ENCODE measurements at regions not wholly inside any gene's neighbourhood (a gene's known extent, or its start where the extent isn't known, plus 50 kb on each side); places are given as distances from the start of the nearest gene placed in this dataset.

GRCh38 chr5:101143526-101143925 lies 240.4 kb upstream of the ST8SIA4 start:
- H3K4me1 Mint-ChIP-seq (ENCODE audit: low read depth, unreplicated experiment): no peaks in the 10 kb centered on the region
- no peak for TF ChIP-seq CTCF (IDR thresholded peaks at IDR 0.05; ENCODE audit: partially characterized antibody, unreplicated experiment)
- no peak for DNase-seq

GRCh38 chr5:101142102-101142501 lies 239.0 kb upstream of the ST8SIA4 start:
- no peak for DNase-seq
- Mint-ChIP-seq H3K4me3 (ENCODE audit: unreplicated experiment) (no peak overlapping the region), H3K9me3 (ENCODE audit: unreplicated experiment) (no peaks in the 10 kb centered on the region), H3K36me3 (ENCODE audit: unreplicated experiment) (no peaks in the 10 kb centered on the region), H3K27ac (ENCODE audit: unreplicated experiment) (no peak overlapping the region), H3K27me3 (ENCODE audit: unreplicated experiment) (no peaks in the 10 kb centered on the region), H3K4me1 (ENCODE audit: low read depth, unreplicated experiment) (no peaks in the 10 kb centered on the region)
- no peak for TF ChIP-seq CTCF (IDR thresholded peaks at IDR 0.05; ENCODE audit: partially characterized antibody, unreplicated experiment)

More at GRCh38 chr5:101143526-101143925, 240.4 kb upstream of the ST8SIA4 start:
- no peaks in the 10 kb centered on the region for H3K36me3 Mint-ChIP-seq (ENCODE audit: unreplicated experiment)
- H3K4me3 Mint-ChIP-seq (ENCODE audit: unreplicated experiment): no peak overlapping the region
- no peaks in the 10 kb centered on the region for H3K27me3 Mint-ChIP-seq (ENCODE audit: unreplicated experiment)
- H3K27ac Mint-ChIP-seq (ENCODE audit: unreplicated experiment): no peak overlapping the region
- H3K9me3 Mint-ChIP-seq (ENCODE audit: unreplicated experiment): no peaks in the 10 kb centered on the region

- no peaks in the 10 kb centered on the region for H3K9me3 Mint-ChIP-seq (ENCODE audit: unreplicated experiment)
- DNase-seq: no peak
- H3K27ac Mint-ChIP-seq (ENCODE audit: unreplicated experiment): no peak overlapping the region
- no peak for TF ChIP-seq CTCF (IDR thresholded peaks at IDR 0.05; ENCODE audit: partially characterized antibody, unreplicated experiment)
- H3K4me1 Mint-ChIP-seq (ENCODE audit: low read depth, unreplicated experiment): no peaks in the 10 kb centered on the region
- no peak overlapping the region for H3K4me3 Mint-ChIP-seq (ENCODE audit: unreplicated experiment)
- no peaks in the 10 kb centered on the region for H3K27me3 Mint-ChIP-seq (ENCODE audit: unreplicated experiment)
- no peaks in the 10 kb centered on the region for H3K36me3 Mint-ChIP-seq (ENCODE audit: unreplicated experiment)
These were observed 233.4 kb upstream of the ST8SIA4 start for GRCh38 chr5:101136454-101136853.

GRCh38 chr5:101123363-101123762 lies 220.3 kb upstream of the ST8SIA4 start:
- Mint-ChIP-seq H3K36me3 (ENCODE audit: unreplicated experiment) (no peaks in the 10 kb centered on the region), H3K4me3 (ENCODE audit: unreplicated experiment) (no peak overlapping the region), H3K27ac (ENCODE audit: unreplicated experiment) (no peak overlapping the region), H3K27me3 (ENCODE audit: unreplicated experiment) (no peaks in the 10 kb centered on the region), H3K9me3 (ENCODE audit: unreplicated experiment) (no peaks in the 10 kb centered on the region), H3K4me1 (ENCODE audit: low read depth, unreplicated experiment) (no peaks in the 10 kb centered on the region)
- no peak for DNase-seq
- TF ChIP-seq CTCF (IDR thresholded peaks at IDR 0.05; ENCODE audit: partially characterized antibody, unreplicated experiment): no peak

GRCh38 chr5:101112645-101113044 lies 209.6 kb upstream of the ST8SIA4 start:
- no peak for DNase-seq
- Mint-ChIP-seq H3K4me3 (ENCODE audit: unreplicated experiment) (no peak overlapping the region), H3K27me3 (ENCODE audit: unreplicated experiment) (no peaks in the 10 kb centered on the region), H3K4me1 (ENCODE audit: low read depth, unreplicated experiment) (no peaks in the 10 kb centered on the region), H3K36me3 (ENCODE audit: unreplicated experiment) (no peaks in the 10 kb centered on the region), H3K9me3 (ENCODE audit: unreplicated experiment) (no peaks in the 10 kb centered on the region), H3K27ac (ENCODE audit: unreplicated experiment) (no peak overlapping the region)
- no peak for TF ChIP-seq CTCF (IDR thresholded peaks at IDR 0.05; ENCODE audit: partially characterized antibody, unreplicated experiment)

Measured in glutamatergic neuron (in vitro differentiated cells).